Ammon's horn (tissue), 1 donor: ENCODE measurements at regions not wholly inside any gene's neighbourhood (a gene's known extent, or its start where the extent isn't known, plus 50 kb on each side); places are given as distances from the start of the nearest gene placed in this dataset.
"Not testable (repeated sequence)": the region's sequence is repeated elsewhere in the genome, so short reads cannot be mapped to it uniquely, and the experiment has no call there.

Experiments used
- DNase-seq: peaks from one replicate; pipeline ENCODE4 v3.0.0-alpha.2; 2016; ENCODE audit warnings: low spot score

DNA sequence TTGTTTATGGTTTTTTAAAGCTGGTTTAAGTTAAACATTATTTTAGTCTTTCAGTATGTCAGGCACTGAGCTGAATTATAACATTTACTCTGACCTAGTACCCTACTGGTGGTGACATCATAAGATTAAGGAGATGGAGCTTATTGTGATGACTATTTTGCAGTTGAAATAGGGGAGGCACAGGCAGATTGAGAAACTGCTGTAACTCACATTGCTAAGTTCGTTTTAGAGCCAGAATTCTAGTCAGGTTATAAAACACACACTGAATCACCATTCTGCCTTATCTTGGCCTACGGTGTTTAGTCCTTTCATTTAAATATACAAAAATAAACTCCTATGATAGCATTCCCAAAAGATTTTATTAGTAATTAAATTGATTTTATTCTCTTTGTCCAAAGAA is 584.1 kb downstream of the TFAP2A start:
- no peak for DNase-seq

DNA sequence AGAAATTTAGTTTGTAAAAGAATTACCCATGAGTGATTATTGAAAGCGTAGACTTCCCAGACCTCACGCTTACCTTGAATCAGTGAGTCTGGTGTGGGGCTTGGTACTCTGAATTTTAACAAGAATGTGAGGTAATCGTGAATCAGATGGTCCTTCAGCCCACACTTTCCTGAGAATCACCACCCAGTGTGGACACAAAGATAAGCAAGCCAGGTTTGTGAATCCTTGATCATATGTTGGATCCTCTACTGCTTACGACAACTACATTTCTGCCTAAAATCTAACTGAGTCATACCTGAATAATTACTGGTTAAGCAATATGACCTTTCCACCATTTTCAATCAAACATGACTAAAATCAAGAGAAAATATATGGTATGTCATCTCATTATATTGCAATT is 589.3 kb downstream of the TFAP2A start:
- no peak for DNase-seq

DNA sequence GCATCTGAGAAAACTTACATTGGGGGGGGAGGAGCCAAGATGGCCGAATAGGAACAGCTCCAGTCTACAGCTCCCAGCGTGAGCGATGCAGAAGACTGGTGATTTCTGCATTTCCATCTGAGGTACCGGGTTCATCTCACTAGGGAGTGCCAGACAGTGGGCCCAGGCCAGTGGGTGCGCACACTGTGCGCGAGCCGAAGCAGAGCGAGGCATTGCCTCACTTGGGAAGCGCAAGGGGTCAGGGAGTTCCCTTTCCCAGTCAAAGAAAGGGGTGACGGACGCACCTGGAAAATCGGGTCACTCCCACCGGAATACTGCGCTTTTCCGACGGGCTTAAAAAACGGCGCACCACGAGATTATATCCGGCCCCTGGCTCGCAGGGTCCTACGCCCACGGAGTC is 604.1 kb downstream of the TFAP2A start:
- DNase-seq, result not testable (repeated sequence)

DNA sequence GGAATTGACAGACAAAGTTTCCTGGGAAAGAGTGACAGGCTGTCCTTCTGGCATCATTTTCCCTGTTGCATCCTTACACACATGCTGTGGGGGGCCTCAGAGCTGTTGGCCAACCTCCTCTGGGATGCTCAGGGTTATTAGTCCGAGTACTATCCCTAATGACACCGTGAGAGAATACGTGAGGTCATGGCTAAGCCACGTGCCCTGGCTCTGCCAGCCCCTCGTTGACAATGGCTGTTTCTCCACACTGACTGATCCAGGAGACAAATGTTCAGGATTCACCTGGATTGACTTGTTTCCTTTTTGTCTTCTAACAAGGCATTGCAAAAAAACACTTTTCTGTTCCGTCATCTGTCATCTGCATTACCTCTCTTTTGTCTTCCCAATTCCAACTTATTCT is 604.6 kb downstream of the TFAP2A start:
- no peak for DNase-seq

DNA sequence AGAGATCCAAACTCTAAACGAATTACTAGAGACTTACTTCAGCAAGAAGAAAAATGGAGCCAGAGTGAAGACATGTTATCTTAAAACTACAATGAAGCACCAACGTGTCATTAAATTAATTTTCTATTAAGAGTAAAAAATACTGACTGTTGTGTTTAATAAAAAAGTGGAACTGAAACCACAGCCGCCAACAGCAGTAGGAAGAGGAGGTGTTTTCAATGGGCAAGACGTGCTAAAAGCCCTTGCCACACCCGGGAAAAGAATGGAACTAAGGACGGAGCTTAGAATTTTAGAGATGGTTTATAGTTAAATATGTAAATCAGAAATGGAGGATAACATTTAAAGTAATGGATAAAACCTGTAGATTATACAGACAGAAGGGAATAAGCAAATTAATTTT is 608.7 kb downstream of the TFAP2A start:
- no peak for DNase-seq

DNA sequence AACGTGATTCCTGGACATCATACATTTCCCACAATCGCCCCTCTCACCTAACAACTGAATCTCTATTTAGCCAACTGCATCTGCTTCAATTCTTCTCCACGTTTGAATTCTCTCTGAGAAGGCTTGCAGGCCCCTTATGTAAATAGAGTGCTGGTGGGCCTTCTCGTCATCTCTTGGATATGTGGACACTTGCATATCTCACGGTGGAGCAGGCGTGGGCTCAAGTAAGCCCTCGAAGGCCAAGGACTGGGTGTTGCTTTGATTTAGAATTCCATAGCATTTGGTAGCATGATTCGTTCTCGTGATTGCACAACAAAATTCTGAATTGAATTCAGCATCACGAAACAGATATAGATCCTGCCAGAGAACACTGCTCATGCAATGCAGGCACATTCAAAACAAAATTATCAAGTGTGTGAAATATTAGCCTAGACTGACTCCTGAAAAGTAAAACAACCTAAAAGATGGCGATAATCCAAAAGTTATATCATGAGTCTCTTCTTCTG is 613.6 kb downstream of the TFAP2A start:
- DNase-seq, result no peak

DNA sequence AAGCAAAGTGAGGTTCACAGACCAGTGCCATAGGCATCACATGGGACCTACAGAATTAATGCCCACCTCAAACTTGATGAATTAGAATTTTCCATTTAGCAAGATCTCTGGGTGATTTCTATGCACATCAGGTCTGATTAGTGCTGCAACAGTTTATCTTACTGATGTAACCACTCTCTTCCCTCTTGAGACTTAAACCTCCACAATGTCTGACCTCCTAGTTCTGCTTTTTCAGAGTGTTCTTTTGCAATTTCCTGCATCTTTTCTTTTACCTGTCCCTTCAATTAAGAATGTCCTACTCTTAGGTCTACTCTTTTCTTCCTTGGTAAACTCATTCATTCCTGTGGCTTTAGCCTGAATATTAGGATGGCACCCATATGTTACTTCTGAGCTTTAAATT is 615.3 kb downstream of the TFAP2A start:
- DNase-seq, result no peak

DNA sequence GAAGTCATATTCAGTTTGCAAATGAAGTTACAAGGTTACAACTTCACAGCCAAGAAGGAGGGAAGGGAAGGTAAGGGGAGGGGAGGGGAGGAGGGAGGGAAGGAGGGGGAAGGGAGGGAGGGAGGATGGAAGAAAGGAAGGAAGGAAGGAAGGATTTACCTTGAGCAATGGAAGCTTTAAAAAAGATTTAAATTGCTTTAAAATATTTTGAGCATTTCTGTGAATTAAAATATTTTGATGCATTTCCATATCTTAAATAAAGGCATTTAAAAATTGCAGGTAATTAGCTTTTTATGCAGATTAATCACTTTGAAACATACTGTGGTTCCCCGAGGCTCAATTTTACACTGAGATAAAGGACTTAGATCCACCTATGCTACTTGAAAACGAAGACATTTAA is 618.0 kb downstream of the TFAP2A start:
- no peak for DNase-seq

DNA sequence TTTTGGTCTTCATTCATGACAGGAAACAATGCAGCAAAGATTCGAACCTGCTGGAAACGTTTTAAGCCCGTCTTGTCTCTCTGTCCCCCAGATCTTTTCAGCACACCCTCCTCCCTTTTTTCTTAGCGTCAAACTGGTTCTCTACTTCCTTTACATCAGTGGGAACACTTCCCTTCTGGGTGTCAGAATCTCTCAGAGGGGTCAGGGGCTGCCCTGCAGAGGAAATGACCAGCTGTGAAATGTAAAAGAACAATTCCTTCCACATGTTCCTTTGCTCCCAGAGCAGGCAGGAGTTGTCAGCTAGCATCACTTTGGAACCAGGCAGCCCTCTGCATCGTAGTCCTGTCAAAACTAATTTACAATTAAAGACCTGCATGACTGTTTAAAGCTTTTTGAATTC is 619.0 kb downstream of the TFAP2A start:
- DNase-seq, result no peak

DNA sequence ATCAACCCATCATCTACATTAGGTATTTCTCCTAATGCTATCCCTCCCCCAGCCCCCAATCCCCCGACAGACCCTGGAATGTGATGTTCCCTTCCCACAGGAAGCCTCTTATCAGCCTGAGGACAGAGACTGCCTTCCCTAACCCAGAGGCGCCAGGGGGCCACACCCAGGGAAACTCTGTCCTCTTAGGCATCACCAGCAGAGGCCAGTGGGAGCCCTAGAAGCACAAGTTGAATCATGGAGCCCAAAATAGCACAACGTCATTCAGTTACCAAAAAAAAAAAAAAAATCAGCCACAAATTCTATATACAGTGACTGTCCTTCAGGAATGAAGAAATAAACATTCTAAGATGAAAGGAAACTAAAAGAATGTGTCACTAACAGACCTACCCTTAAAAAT is 625.7 kb downstream of the TFAP2A start:
- no peak for DNase-seq

DNA sequence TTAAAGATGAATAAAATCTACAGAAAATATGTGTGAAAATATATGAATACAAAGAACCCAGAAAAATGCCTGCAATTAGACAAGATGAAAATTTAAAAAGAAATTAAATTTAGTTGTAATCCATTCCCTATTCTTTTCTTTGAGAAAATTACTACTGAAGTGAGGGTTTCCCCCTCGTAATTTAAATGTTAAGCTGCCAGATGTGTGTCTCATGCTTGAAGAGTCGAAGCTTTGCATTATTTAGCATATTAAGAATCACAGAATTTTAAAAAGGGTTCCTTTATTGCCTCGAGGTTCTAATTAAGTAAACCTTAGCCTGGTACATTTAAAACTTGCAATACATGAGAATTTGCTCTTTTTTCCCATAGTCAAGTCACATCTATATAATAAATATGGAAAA is 630.1 kb downstream of the TFAP2A start:
- no peak for DNase-seq

DNA sequence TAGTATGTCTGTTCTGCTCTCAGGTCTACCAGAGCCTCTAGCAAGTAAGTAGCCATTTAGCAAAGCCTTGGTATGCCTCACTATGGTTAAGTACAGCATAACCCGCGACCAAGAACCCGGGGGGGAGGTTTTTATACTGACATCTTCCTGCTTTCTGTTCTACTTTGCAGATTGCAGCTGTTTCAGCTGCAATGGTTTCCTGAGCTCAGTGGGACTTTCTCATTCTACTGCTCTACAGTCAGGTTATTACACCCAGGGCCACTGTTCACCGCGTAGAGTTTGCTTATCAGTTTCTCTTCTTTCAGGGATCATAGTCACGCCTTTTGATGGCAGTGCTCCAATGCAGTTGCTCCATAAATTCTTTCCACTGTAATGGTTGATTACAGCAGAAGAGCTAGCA is 631.3 kb downstream of the TFAP2A start:
- DNase-seq, result no peak

DNA sequence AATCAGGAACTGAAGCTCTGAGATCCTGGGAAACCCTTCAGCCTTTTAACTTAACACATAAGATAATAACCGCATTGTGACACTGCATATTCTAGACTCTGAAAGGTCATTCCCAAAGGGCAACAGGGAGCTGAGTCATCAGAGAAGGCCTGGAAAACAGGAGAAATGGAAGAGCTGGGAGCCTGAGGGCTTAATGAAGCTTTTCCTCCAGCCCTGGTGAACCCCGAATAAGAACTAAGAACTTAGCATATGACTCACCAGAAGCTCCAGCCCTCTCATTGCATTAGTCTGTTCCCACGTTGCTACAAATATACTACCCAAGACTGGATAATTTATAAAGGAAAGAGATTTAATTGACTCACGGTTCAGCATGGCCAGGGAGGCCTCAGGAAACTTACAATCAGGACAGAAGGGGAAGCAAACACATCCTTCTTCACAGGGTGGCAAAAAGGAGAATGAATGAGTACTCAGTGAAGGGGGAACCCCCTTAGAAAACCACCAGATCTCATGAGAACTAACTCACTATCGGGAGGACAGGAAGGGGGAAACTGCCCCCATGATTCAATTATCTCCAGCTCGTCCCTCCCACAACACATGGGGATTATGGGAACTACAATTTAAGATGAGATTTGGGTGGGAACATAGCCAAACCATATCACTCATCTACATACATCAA is 648.5 kb downstream of the TFAP2A start:
- DNase-seq, result no peak

DNA sequence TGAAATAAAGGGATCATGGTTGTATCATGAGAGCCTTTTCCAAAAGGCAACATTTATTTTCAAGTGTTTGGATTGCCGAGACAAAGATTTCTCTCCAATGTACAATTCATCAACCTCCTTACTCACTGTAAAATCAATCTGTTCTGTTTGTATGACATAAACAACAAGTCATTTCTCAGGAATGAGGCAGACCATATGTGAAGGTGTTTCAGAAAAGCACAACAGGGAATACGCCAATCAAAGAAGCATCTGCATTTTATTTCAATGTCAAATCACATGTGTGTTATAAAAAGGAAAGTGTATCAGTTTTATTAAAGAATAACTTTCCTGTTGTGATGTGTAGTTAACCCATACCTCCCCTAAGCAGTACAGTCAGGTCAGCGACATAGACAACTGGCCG is 653.7 kb downstream of the TFAP2A start:
- no peak for DNase-seq

DNA sequence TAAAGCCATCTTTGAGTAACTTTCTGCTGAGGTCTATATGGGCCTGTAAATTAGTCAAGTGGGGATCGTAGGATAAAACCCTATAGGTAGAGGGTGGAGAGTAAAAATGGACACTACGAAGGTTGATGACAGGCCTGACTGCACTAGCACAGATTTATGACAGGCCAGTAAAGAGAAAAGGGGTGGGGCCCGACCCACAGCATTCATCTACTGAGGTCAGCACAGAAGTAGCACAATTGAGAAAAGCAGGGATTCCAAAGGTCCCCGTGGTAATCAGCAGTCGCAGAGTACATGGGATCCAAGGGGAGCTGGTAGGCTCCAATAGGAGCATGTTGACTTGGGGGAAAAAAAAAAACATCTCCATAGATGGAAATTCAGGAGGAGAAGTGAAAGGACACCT is 660.4 kb downstream of the TFAP2A start:
- no peak for DNase-seq

DNA sequence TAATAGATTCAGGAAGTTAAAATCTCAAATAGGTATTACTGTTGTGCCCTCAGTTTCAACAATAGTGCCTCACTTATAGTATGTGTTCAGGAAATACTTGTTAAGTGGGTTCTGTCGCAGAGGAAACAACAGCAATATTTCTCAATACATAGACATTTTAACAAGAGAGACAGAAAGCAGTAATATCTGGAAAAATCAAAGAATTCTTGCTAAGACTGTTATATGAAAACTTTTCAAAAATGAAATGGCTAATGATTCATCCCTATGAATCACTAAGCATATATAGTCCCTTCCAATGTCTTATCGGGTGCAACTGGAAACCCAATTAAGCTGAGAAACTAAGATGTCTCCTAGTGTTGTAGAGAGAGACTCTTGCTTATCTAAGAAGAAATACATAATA is 668.9 kb downstream of the TFAP2A start:
- DNase-seq, result no peak

DNA sequence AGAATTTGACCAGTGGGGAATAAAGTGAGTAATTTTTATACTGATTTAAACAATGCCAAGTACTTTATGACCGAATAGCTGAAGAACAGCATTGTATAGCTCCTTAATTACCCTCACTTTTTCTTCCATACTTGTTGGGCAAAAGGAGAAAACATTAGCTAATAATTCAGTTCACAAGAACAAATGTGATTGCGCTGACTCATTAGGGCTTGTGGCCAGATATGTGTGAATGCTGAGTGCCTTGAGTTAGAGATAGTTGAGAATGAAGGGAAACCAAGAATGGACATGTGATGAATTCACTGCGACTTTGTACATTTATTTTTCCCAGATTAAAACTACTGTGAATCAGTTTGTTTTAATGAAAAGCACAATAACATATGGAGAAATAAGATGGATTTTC is 669.4 kb downstream of the TFAP2A start:
- DNase-seq, result no peak

DNA sequence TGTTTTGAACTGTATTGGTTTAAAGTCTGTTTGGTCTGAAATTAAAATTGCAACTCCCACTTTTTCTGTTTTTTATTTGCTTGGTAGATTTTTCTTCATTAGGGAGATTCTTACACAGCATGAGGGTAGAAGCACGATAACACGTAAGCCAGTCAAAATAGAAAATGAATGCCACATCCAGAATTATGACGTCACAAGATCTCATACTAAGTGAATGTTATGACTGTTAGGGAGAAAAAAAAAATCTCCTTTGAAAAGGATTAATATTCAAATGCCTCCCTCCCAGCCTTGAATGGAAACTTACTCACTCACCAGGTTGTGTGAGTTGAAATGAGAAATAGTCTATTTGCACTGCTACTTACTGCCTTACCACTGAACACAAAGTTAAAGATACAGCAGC is 670.8 kb downstream of the TFAP2A start:
- DNase-seq, result no peak

DNA sequence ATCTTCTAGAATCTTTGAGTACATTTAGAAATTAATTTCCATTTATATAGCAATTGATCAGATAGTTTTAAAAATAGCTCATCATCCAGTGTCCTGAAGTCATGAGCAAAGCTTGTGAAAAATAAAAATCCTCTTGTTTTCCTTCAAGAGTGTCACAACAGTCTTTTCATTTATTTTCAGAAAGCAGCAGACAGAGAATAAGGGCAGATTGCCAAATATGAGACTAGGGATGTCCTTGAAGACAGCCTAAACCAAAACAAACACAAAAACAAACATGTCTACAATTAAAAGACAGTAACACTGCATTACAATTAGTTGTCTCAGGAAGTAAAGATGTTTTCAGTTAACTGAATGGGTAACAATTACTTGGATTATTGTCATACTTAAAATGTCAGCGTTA is 682.8 kb downstream of the TFAP2A start:
- DNase-seq, result no peak

DNA sequence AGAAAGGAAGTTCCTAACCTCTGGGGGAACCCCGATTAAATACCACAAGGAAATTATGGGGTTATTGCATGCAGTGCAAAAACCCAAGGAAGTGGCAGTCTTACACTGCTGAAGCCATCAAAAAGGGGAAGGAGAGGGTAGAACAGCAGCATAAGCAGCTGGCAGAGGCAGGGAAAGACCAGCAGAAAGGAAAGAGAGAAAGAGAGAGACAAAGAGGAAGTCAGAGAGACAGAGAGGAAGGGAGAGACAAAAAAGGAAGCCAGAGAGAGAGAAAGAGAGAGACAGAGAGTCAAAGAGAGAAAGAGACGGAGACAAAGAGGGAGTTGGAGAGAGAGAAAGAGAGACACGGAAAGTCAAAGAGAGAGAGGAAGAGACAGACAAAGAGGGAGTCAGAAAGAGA is 689.1 kb downstream of the TFAP2A start:
- DNase-seq, result not testable (repeated sequence)

DNA sequence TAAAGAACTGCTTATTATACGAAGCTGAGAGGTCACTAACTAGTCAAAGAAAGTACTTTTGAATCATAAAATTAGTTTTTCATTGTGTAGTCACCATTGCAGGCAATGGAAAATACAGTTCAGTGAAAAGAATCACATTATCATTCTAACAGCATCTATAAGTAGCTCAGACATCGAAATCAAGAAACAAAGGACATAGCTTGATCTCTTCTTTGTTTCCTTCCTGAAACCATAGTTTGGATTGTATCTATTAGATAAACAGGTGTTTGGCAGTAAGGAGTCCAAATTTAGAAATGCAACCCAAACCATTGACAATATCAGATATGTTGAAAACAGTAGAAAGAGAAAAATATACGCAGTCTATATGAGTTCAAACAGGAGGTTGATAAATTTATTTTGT is 697.3 kb downstream of the TFAP2A start:
- DNase-seq, result no peak

DNA sequence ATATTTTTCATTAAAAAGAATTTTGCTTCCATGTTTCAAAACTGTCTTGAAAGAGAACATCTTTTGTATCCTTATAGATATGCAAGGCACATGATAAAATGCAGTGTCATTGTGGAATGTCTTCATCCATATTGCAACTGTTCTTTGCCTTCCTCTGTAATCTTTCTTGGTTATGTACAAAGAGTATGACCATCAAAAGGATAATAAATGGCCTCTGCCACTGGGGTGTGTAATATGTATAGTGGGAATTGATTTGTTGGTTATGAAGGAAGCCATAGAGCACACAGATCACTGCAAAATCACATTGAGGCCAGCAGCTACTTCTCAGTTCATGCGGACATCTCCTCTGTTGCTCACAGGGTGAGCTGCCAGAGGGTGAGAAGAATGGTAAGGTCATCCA is 703.5 kb downstream of the TFAP2A start:
- DNase-seq, result no peak

DNA sequence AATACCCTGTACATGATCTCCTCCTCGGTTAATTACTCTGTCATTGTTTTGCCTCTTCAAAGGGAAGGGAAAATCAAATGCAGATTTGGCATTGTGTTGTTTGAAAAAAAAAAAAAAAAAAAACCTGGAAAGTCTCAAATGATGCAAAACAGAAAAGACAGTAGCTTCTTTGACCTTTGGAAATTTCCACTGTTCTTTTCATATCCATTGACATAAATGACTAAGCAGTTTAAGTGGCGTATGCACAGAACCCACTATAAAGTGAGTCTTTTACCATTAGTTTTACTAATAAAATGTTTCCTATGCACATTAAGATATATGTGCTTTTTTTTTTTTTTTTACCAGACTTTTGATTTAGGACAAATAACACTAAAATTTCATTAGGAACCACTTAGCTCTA is 704.3 kb downstream of the TFAP2A start:
- no peak for DNase-seq

DNA sequence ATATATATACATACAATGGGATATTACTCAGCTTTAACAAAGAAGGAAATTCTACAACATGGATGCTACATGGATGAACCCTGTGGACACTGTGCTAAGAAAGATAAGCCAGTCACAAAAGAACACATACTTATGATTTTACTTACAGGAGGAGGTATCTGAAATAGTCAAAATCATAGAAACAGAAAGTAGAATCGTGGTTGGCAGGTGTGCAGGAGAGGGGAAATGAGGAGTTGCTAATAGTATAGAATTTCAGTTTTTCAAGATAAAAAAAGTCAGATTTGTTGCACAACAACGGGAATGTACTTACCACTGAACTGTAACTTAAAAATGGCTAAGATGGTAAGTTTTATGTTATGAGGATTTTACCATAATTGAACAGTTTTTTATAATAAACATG is 706.3 kb downstream of the TFAP2A start:
- no peak for DNase-seq

DNA sequence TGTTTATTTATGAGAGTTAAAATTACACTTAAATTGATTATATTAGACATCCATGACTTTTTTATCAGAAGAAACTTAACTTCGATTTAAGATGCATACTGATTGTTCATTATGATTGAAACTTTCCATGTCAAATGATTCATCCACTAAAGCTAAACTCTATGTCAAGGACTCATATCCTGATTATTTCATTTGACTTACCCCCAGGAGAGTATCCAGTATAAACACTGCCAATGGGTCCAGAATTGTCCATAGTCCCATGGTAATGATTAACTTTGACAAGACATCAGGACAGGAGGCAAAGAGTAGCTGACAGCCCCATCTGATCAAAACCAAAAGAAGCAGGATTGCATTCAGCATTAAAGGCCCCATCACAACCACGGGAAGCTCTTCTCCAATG is 709.9 kb downstream of the TFAP2A start:
- no peak for DNase-seq
